ENCODE measurements at regions not wholly inside any gene's neighbourhood (a gene's known extent, or its start where the extent isn't known, plus 50 kb on each side); places are given as distances from the start of the nearest gene placed in this dataset.

DNA sequence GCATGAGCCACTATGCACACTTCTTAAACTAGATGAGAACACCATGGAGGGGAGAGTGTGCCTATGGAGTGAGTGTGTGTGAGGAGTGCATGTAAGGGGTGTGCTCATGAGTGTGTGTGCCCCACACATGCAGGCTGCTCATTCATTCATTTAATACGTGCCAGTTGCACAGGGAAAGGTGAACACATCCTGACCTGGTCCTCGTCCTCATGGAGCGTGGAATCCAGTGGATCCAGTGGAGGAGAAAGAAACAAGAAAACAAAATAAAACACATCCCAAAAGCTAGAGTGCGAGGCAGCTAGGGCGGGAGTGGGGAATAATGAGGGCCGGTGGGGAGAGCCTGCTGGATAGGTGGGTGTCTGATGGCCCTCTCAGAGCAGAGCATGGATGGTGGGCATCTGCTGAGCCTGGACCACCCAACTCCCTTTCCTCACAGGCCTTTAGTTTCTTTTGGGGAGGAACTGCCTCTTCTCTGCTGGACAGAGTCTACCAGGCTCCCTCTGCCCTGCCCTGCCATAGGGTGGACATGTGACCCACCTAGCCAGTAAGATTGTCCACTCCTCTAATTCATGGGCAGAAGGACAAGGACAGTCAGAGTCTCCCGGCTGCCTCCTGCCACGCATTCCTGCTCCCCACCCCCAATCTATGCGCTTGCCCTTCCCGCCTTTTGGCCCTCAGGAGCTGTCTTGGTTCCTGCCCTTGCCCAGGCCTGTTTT is 204.3 kb downstream of the RAB11FIP4 start:
- Mint-ChIP-seq H3K4me1 (ENCODE audit: unreplicated experiment) (peaks cover 12% of the 10 kb centered on the region), H3K27ac (ENCODE audit: unreplicated experiment) (no peak overlapping the region), H3K9me3 (ENCODE audit: unreplicated experiment) (no peaks in the 10 kb centered on the region), H3K4me3 (ENCODE audit: unreplicated experiment) (no peak overlapping the region), H3K27me3 (ENCODE audit: unreplicated experiment) (no peaks in the 10 kb centered on the region), H3K36me3 (ENCODE audit: low read depth, unreplicated experiment) (peaks cover 13% of the 10 kb centered on the region)
- DNase-seq (ENCODE audit: low spot score): no peak
- TF ChIP-seq, protein P1, sequence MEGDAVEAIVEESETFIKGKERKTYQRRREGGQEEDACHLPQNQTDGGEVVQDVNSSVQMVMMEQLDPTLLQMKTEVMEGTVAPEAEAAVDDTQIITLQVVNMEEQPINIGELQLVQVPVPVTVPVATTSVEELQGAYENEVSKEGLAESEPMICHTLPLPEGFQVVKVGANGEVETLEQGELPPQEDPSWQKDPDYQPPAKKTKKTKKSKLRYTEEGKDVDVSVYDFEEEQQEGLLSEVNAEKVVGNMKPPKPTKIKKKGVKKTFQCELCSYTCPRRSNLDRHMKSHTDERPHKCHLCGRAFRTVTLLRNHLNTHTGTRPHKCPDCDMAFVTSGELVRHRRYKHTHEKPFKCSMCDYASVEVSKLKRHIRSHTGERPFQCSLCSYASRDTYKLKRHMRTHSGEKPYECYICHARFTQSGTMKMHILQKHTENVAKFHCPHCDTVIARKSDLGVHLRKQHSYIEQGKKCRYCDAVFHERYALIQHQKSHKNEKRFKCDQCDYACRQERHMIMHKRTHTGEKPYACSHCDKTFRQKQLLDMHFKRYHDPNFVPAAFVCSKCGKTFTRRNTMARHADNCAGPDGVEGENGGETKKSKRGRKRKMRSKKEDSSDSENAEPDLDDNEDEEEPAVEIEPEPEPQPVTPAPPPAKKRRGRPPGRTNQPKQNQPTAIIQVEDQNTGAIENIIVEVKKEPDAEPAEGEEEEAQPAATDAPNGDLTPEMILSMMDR (IDR thresholded peaks at IDR 0.05; ENCODE audit: unreplicated experiment): no peak

- TF ChIP-seq, protein P1 (IDR thresholded peaks at IDR 0.05; ENCODE audit: unreplicated experiment): no peak
- peaks cover 13% of the 10 kb centered on the region for H3K36me3 Mint-ChIP-seq (ENCODE audit: low read depth, unreplicated experiment)
- H3K27me3 Mint-ChIP-seq (ENCODE audit: unreplicated experiment): no peaks in the 10 kb centered on the region
- H3K9me3 Mint-ChIP-seq (ENCODE audit: unreplicated experiment): no peaks in the 10 kb centered on the region
- H3K4me1 Mint-ChIP-seq (ENCODE audit: unreplicated experiment): peaks cover 12% of the 10 kb centered on the region
- no peak overlapping the region for H3K4me3 Mint-ChIP-seq (ENCODE audit: unreplicated experiment)
- H3K27ac Mint-ChIP-seq (ENCODE audit: unreplicated experiment): no peak overlapping the region
- DNase-seq (ENCODE audit: low spot score): no peak
Measured at GRCh38 chr17:31595076-31595475, 203.6 kb downstream of the RAB11FIP4 start.

GRCh38 chr17:31594416-31594815 is 202.9 kb downstream of the RAB11FIP4 start:
- Mint-ChIP-seq H3K27me3 (ENCODE audit: unreplicated experiment) (no peaks in the 10 kb centered on the region), H3K27ac (ENCODE audit: unreplicated experiment) (peak overlapping the region; percentile 2), H3K4me3 (ENCODE audit: unreplicated experiment) (no peak overlapping the region), H3K4me1 (ENCODE audit: unreplicated experiment) (peaks cover 12% of the 10 kb centered on the region), H3K36me3 (ENCODE audit: low read depth, unreplicated experiment) (peaks cover 13% of the 10 kb centered on the region), H3K9me3 (ENCODE audit: unreplicated experiment) (no peaks in the 10 kb centered on the region)
- no peak for DNase-seq (ENCODE audit: low spot score)
- TF ChIP-seq, protein P1 (IDR thresholded peaks at IDR 0.05; ENCODE audit: unreplicated experiment): no peak

GRCh38 chr17:31593806-31594205 is 202.3 kb downstream of the RAB11FIP4 start:
- Mint-ChIP-seq H3K9me3 (ENCODE audit: unreplicated experiment) (no peaks in the 10 kb centered on the region), H3K27me3 (ENCODE audit: unreplicated experiment) (no peaks in the 10 kb centered on the region), H3K36me3 (ENCODE audit: low read depth, unreplicated experiment) (peaks cover 13% of the 10 kb centered on the region), H3K27ac (ENCODE audit: unreplicated experiment) (no peak overlapping the region), H3K4me3 (ENCODE audit: unreplicated experiment) (no peak overlapping the region), H3K4me1 (ENCODE audit: unreplicated experiment) (peaks cover 12% of the 10 kb centered on the region)
- no peak for DNase-seq (ENCODE audit: low spot score)
- TF ChIP-seq, protein P1 (IDR thresholded peaks at IDR 0.05; ENCODE audit: unreplicated experiment): no peak

DNA sequence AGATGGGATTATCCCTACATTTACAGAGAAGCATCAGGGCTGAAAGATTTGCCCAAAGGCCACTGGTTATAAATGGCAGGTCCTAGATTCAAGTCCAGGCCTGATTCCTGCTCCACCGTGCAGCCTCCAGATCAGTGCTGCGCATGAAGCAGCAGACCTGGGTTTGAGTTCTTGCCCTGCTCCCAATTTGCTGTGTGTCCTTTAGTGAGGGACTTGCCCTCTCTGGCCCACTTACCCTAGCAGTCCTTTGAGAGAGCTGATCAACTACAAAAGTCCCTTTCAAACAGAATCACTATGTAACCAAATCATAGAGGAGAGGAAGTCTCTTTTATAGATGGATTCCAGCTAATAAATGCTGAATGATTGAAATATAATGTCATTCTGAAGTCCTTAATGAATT is 200.4 kb downstream of the RAB11FIP4 start:
- Mint-ChIP-seq H3K36me3 (ENCODE audit: low read depth, unreplicated experiment) (peaks cover 13% of the 10 kb centered on the region), H3K9me3 (ENCODE audit: unreplicated experiment) (no peaks in the 10 kb centered on the region), H3K27ac (ENCODE audit: unreplicated experiment) (no peak overlapping the region), H3K27me3 (ENCODE audit: unreplicated experiment) (no peaks in the 10 kb centered on the region), H3K4me3 (ENCODE audit: unreplicated experiment) (no peak overlapping the region), H3K4me1 (ENCODE audit: unreplicated experiment) (peaks cover 11% of the 10 kb centered on the region)
- TF ChIP-seq, protein P1 (IDR thresholded peaks at IDR 0.05; ENCODE audit: unreplicated experiment): no peak
- DNase-seq (ENCODE audit: low spot score): no peak
